Glutamatergic neuron (in vitro differentiated cells): ENCODE measurements at regions not wholly inside any gene's neighbourhood (a gene's known extent, or its start where the extent isn't known, plus 50 kb on each side); places are given as distances from the start of the nearest gene placed in this dataset.

Experiments used
- DNase-seq: peaks from one replicate; pipeline ENCODE4 v3.0.0; 2022
- H3K27ac Mint-ChIP-seq: one replicate; pipeline ENCODE4 v1.8.0; 2020; ENCODE audit warnings: mild to moderate bottlenecking, mixed read lengths, inconsistent platforms; ENCODE audit not compliant: unreplicated experiment
- H3K27me3 Mint-ChIP-seq: one replicate; pipeline ENCODE4 v1.8.0; 2020; ENCODE audit warnings: mild to moderate bottlenecking, moderate library complexity, mixed read lengths, inconsistent platforms; ENCODE audit not compliant: unreplicated experiment
- H3K36me3 Mint-ChIP-seq: one replicate; pipeline ENCODE4 v1.8.0; 2020; ENCODE audit warnings: mild to moderate bottlenecking, mixed read lengths, inconsistent platforms; ENCODE audit not compliant: unreplicated experiment
- H3K4me1 Mint-ChIP-seq: one replicate; pipeline ENCODE4 v1.8.0; 2020; ENCODE audit warnings: mild to moderate bottlenecking, low read depth, mixed read lengths, inconsistent platforms; ENCODE audit not compliant: unreplicated experiment
- H3K4me3 Mint-ChIP-seq: one replicate; pipeline ENCODE4 v1.8.0; 2020; ENCODE audit warnings: mild to moderate bottlenecking, mixed read lengths, inconsistent platforms; ENCODE audit not compliant: unreplicated experiment
- H3K9me3 Mint-ChIP-seq: one replicate; pipeline ENCODE4 v1.8.0; 2020; ENCODE audit warnings: mild to moderate bottlenecking, moderate library complexity, mixed read lengths, inconsistent platforms; ENCODE audit not compliant: unreplicated experiment
- TF ChIP-seq, protein P1 (sequence below): fragments of 200-600 bp; sonication (generic); IDR thresholded peaks from one replicate; pipeline ENCODE4 v1.5.0; 2021; ENCODE audit not compliant: partially characterized antibody, unreplicated experiment

DNA sequence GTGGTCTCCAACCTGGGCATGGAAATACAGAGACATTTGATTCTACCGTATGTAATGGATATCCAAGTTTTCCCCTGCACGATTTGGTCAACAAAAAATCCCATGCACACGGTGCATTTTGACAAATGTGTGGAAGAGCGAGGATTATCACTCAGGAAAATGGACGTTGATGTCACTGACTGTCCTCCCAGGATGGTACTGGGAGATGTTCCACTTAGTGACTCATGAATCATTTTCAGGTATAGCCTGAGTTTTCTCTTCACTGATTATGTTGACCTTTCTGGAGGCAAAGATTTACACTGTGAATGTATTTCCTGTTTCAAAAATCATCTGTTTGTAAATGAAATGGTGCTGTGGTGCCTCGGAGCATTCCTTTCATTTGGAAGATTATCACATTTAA, 596.7 kb upstream of the ADAMTS9 start:
- no peak for DNase-seq
- no peak overlapping the region for H3K4me3 Mint-ChIP-seq
- H3K9me3 Mint-ChIP-seq, result peaks cover 1% of the 10 kb centered on the region
- no peaks in the 10 kb centered on the region for H3K4me1 Mint-ChIP-seq
- H3K36me3 Mint-ChIP-seq, result no peaks in the 10 kb centered on the region
- H3K27ac Mint-ChIP-seq, result no peak overlapping the region
- H3K27me3 Mint-ChIP-seq, result peaks cover 2% of the 10 kb centered on the region
- TF ChIP-seq, protein P1, sequence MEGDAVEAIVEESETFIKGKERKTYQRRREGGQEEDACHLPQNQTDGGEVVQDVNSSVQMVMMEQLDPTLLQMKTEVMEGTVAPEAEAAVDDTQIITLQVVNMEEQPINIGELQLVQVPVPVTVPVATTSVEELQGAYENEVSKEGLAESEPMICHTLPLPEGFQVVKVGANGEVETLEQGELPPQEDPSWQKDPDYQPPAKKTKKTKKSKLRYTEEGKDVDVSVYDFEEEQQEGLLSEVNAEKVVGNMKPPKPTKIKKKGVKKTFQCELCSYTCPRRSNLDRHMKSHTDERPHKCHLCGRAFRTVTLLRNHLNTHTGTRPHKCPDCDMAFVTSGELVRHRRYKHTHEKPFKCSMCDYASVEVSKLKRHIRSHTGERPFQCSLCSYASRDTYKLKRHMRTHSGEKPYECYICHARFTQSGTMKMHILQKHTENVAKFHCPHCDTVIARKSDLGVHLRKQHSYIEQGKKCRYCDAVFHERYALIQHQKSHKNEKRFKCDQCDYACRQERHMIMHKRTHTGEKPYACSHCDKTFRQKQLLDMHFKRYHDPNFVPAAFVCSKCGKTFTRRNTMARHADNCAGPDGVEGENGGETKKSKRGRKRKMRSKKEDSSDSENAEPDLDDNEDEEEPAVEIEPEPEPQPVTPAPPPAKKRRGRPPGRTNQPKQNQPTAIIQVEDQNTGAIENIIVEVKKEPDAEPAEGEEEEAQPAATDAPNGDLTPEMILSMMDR, result no peak

DNA sequence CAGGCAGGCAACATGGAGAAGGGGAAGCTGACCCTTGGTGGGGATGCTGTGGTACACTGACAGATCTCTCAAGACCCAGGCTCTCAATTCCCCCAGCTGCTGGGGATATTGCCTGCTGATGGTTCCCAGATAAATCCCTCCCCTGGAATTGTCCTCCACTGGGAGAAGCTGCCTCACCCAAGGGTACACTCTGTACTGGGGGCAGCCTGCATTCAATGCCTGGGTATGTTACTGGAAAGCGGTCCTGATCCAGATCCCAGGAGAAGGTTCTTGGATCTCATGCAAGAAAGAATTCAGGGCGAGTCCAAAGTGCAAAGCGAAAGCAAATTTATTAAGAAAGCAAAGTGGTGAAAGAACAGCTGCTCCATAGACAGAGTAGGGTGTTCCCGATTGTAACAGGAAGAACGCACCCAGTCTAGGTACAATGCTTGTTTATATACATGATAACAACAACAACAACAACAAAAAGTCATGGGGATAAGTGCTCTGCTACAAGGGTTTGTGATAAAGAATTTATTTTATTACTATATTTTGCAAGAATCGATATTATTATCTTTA, 591.5 kb upstream of the ADAMTS9 start:
- TF ChIP-seq, protein P1, result no peak
- Mint-ChIP-seq H3K36me3 (no peaks in the 10 kb centered on the region), H3K9me3 (peaks cover 4% of the 10 kb centered on the region), H3K27ac (no peak overlapping the region), H3K4me3 (no peak overlapping the region), H3K4me1 (no peaks in the 10 kb centered on the region), H3K27me3 (peaks cover 2% of the 10 kb centered on the region)
- DNase-seq, result no peak

DNA sequence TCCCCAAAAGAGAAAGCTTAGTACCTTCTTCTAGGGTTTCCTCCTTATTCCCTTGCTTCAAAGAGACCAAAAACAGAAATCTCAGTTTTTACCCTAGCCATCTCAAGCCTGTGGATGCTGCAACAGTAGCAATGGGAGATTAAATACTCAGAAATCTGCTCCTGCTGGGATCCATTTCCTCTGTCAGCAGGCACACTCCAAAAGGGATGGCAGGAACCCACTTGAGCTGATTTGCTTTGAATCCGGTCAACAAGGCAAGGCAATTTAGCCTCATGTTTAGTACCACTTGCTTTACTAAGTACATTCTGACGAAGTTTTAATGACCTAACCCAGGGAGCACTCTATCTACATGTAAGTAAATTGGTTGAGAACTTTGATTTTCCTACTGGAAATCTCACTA, 590.0 kb upstream of the ADAMTS9 start:
- no peak for DNase-seq
- Mint-ChIP-seq H3K4me1 (no peaks in the 10 kb centered on the region), H3K27ac (no peak overlapping the region), H3K27me3 (peaks cover 2% of the 10 kb centered on the region), H3K36me3 (no peaks in the 10 kb centered on the region), H3K4me3 (no peak overlapping the region), H3K9me3 (peaks cover 4% of the 10 kb centered on the region)
- TF ChIP-seq, protein P1, result no peak

DNA sequence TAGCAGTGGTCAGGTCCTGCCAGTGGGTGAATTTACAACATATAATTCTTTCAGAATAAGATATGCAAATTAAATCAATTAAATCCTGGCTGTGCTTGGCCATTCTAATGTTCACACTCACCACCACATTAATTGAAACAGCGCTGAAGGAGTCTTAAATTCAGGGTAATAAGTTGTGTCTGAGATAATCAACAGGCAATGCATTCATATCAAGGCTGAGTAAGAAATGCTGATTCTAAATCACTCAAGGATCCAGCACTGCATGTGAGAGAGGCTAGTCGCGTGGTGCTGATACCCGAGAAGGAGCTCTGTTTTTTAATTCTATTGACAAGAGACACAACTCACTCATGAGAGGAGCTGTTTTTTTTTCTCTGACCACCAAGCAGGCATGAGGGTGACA, 588.8 kb upstream of the ADAMTS9 start:
- no peak for DNase-seq
- H3K36me3 Mint-ChIP-seq, result peaks cover 4% of the 10 kb centered on the region
- no peaks in the 10 kb centered on the region for H3K4me1 Mint-ChIP-seq
- no peaks in the 10 kb centered on the region for H3K27me3 Mint-ChIP-seq
- no peak overlapping the region for H3K4me3 Mint-ChIP-seq
- H3K27ac Mint-ChIP-seq, result no peak overlapping the region
- TF ChIP-seq, protein P1, result no peak
- H3K9me3 Mint-ChIP-seq, result peaks cover 3% of the 10 kb centered on the region

DNA sequence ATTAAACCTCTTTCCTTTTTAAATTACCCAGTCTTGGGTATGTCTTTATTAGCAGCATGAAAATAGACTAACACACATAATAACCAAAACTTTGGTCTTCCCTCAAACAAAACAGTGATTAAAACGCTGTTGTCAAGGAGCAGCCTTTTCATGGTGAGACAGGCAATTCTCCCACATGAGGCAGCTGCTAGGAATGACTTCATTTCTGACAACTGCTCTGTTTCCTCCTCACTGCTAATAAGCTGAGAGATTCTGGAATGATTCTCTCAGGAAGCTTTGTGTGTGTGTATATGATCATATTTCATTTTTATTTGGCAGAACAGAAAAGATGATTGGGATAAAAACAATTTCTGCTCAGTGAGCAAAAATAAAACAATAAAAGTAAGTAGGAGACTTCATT, 580.6 kb upstream of the ADAMTS9 start:
- Mint-ChIP-seq H3K4me1 (peaks cover 11% of the 10 kb centered on the region), H3K9me3 (peaks cover 2% of the 10 kb centered on the region), H3K27ac (no peak overlapping the region), H3K36me3 (peaks cover 4% of the 10 kb centered on the region), H3K4me3 (no peak overlapping the region), H3K27me3 (peaks cover 3% of the 10 kb centered on the region)
- TF ChIP-seq, protein P1, result no peak
- DNase-seq, result no peak
